Choroid plexus epithelial cell (primary cell): ENCODE measurements at regions not wholly inside any gene's neighbourhood (a gene's known extent, or its start where the extent isn't known, plus 50 kb on each side); places are given as distances from the start of the nearest gene placed in this dataset.

Experiments
- DNase-seq: peaks from one replicate; pipeline ENCODE4 v3.0.0-alpha.2; 2010; ENCODE audit warnings: low read depth
- H3K4me3 ChIP-seq: 2 replicates; pipeline ENCODE4 v1.5.1; 2011; ENCODE audit warnings: low read depth, mild to moderate bottlenecking, control low read depth, low read length, moderate library complexity
- TF ChIP-seq, protein P1 (sequence below): conservative IDR thresholded peaks from 2 replicates; pipeline ENCODE4 v1.5.1; 2011; ENCODE audit warnings: low read depth, mild to moderate bottlenecking, control low read depth, inconsistent platforms, low read length, moderate library complexity

DNA sequence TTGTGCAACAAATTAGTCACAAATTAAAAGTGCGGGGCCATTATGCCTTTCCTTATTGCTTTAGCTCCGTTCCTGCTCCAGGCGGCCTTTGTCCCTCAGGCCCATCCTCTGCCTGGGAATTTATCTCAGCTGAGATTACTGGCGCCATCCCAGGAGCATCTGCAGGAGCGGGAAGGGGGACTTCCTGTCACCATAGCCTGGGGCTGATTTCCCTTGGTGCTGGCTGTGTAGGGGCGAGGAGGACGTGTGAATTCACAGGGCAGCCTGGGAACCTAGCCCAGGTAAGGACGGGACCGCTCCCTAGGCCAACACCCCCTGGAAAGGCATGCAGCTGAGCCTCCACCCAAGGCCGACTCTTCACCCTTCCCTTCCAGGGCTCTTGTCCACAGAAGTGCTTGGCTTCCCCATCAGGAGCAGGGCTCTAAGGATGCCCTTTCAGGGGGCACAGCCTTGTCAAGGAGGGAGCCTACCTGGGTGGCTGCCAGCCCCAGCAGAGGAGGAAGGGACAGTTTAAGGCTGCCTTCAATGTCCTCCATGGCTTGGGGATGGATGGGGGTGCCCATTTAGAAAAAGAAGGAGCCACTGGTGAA is 72.6 kb upstream of the NKX1-1 start:
- DNase-seq = no peak
- H3K4me3 ChIP-seq = no peak overlapping the region
- TF ChIP-seq, protein P1, sequence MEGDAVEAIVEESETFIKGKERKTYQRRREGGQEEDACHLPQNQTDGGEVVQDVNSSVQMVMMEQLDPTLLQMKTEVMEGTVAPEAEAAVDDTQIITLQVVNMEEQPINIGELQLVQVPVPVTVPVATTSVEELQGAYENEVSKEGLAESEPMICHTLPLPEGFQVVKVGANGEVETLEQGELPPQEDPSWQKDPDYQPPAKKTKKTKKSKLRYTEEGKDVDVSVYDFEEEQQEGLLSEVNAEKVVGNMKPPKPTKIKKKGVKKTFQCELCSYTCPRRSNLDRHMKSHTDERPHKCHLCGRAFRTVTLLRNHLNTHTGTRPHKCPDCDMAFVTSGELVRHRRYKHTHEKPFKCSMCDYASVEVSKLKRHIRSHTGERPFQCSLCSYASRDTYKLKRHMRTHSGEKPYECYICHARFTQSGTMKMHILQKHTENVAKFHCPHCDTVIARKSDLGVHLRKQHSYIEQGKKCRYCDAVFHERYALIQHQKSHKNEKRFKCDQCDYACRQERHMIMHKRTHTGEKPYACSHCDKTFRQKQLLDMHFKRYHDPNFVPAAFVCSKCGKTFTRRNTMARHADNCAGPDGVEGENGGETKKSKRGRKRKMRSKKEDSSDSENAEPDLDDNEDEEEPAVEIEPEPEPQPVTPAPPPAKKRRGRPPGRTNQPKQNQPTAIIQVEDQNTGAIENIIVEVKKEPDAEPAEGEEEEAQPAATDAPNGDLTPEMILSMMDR = no peak

- TF ChIP-seq, protein P1 = no peak
- no peak for DNase-seq
- no peak overlapping the region for H3K4me3 ChIP-seq
Measured at GRCh38 chr4:1477045-1477840, 71.0 kb upstream of the NKX1-1 start.

DNA sequence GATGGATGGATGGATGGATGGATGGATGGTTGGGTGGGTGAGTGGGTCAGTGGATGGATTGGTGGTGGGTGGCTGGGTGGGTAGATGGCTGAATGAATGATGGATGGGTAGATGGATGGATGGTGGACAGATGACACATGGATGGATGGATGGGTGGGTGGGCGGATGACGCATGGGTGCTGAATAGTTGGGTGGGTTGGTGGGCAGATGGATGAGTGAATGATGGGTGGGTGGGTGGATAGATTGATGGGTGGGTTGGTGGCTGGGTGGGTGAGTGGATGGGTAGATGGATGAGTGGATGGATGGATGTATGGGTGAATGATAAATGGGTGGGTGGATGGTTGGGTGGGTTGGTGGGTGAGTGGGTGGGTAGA is 69.9 kb upstream of the NKX1-1 start:
- H3K4me3 ChIP-seq = no peak overlapping the region
- TF ChIP-seq, protein P1 = no peak
- DNase-seq = no peak

GRCh38 chr4:1475277-1476139 is 69.3 kb upstream of the NKX1-1 start:
- no peak for DNase-seq
- TF ChIP-seq, protein P1 = no peak
- H3K4me3 ChIP-seq = no peak overlapping the region

GRCh38 chr4:1474126-1475090 is 68.2 kb upstream of the NKX1-1 start:
- H3K4me3 ChIP-seq = no peak overlapping the region
- TF ChIP-seq, protein P1 = no peak

DNA sequence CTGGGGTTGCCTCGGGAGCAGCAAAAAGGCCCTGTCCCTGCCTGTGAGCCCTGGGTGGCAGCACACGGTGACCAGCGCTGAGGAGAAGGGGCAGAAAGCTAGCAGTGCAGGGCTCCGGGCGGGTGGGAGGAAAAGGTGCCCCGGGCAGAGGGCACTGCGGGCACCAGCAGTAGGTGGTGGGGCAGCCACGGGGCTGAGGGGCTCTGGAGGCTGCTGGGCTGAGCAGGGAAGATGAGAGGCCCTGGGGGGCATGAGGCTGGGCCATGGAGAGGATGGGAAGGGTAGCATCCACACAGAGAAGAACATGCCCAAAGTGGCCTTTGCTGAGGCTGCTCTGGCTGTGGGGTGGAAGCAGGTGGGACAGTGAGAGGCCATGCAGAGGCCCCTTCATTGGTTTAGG is 67.5 kb upstream of the NKX1-1 start:
- TF ChIP-seq, protein P1 = no peak
- no peak for DNase-seq
- H3K4me3 ChIP-seq = no peak overlapping the region

More at GRCh38 chr4:1474126-1475090, 68.2 kb upstream of the NKX1-1 start:
- DNase-seq = no peak
